ENCODE measurements at regions not wholly inside any gene's neighbourhood (a gene's known extent, or its start where the extent isn't known, plus 50 kb on each side); places are given as distances from the start of the nearest gene placed in this dataset.

DNA sequence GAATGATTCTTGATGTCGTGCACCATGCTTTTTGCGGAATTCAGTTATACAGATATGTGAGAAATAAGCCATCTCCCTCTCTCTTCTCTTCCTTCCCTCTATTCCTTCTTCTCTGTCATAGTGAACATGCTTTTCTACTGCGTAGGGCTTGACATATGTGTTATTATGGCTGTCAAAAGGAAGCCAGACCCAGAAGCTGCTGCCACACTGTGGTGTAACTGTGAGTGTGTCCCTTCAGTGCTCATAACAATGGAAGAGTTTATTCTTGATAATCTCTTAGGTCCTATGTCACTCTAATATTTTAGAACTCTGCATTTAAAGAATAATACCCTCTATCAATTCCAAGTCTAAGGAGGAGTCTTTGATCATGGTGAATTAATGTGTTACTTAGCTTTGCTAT is 208.9 kb upstream of the TMTC4 start:
- TF ChIP-seq, protein P1, sequence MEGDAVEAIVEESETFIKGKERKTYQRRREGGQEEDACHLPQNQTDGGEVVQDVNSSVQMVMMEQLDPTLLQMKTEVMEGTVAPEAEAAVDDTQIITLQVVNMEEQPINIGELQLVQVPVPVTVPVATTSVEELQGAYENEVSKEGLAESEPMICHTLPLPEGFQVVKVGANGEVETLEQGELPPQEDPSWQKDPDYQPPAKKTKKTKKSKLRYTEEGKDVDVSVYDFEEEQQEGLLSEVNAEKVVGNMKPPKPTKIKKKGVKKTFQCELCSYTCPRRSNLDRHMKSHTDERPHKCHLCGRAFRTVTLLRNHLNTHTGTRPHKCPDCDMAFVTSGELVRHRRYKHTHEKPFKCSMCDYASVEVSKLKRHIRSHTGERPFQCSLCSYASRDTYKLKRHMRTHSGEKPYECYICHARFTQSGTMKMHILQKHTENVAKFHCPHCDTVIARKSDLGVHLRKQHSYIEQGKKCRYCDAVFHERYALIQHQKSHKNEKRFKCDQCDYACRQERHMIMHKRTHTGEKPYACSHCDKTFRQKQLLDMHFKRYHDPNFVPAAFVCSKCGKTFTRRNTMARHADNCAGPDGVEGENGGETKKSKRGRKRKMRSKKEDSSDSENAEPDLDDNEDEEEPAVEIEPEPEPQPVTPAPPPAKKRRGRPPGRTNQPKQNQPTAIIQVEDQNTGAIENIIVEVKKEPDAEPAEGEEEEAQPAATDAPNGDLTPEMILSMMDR (conservative IDR thresholded peaks at IDR 0.05; ENCODE audit: low read depth in 2 of 2) = no peak
- TF ChIP-seq EZH2 (IDR thresholded peaks at IDR 0.05; ENCODE audit: low read depth, unreplicated experiment) (no peak), EZH2phosphoT487 (IDR thresholded peaks at IDR 0.05; ENCODE audit: unreplicated experiment) (no peak), POLR2AphosphoS5 (IDR thresholded peaks at IDR 0.05; ENCODE audit: low read depth) (no peak), CREB1 (CRISPR knock-in tag; IDR thresholded peaks at IDR 0.05; ENCODE audit: low read depth) (no peak), JUNB (IDR thresholded peaks at IDR 0.05; ENCODE audit: unreplicated experiment) (no peak), ZNF331 (CRISPR knock-in tag; IDR thresholded peaks at IDR 0.05; ENCODE audit: low read depth) (no peak), NANOG (IDR thresholded peaks at IDR 0.05; ENCODE audit: borderline replicate concordance) (no peak), STAT1 (IDR thresholded peaks at IDR 0.05; ENCODE audit: unreplicated experiment) (no peak)
- TF ChIP-seq, protein P2, sequence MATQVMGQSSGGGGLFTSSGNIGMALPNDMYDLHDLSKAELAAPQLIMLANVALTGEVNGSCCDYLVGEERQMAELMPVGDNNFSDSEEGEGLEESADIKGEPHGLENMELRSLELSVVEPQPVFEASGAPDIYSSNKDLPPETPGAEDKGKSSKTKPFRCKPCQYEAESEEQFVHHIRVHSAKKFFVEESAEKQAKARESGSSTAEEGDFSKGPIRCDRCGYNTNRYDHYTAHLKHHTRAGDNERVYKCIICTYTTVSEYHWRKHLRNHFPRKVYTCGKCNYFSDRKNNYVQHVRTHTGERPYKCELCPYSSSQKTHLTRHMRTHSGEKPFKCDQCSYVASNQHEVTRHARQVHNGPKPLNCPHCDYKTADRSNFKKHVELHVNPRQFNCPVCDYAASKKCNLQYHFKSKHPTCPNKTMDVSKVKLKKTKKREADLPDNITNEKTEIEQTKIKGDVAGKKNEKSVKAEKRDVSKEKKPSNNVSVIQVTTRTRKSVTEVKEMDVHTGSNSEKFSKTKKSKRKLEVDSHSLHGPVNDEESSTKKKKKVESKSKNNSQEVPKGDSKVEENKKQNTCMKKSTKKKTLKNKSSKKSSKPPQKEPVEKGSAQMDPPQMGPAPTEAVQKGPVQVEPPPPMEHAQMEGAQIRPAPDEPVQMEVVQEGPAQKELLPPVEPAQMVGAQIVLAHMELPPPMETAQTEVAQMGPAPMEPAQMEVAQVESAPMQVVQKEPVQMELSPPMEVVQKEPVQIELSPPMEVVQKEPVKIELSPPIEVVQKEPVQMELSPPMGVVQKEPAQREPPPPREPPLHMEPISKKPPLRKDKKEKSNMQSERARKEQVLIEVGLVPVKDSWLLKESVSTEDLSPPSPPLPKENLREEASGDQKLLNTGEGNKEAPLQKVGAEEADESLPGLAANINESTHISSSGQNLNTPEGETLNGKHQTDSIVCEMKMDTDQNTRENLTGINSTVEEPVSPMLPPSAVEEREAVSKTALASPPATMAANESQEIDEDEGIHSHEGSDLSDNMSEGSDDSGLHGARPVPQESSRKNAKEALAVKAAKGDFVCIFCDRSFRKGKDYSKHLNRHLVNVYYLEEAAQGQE (IDR thresholded peaks at IDR 0.05; ENCODE audit: unreplicated experiment) = no peak
- TF ChIP-seq, protein P3, sequence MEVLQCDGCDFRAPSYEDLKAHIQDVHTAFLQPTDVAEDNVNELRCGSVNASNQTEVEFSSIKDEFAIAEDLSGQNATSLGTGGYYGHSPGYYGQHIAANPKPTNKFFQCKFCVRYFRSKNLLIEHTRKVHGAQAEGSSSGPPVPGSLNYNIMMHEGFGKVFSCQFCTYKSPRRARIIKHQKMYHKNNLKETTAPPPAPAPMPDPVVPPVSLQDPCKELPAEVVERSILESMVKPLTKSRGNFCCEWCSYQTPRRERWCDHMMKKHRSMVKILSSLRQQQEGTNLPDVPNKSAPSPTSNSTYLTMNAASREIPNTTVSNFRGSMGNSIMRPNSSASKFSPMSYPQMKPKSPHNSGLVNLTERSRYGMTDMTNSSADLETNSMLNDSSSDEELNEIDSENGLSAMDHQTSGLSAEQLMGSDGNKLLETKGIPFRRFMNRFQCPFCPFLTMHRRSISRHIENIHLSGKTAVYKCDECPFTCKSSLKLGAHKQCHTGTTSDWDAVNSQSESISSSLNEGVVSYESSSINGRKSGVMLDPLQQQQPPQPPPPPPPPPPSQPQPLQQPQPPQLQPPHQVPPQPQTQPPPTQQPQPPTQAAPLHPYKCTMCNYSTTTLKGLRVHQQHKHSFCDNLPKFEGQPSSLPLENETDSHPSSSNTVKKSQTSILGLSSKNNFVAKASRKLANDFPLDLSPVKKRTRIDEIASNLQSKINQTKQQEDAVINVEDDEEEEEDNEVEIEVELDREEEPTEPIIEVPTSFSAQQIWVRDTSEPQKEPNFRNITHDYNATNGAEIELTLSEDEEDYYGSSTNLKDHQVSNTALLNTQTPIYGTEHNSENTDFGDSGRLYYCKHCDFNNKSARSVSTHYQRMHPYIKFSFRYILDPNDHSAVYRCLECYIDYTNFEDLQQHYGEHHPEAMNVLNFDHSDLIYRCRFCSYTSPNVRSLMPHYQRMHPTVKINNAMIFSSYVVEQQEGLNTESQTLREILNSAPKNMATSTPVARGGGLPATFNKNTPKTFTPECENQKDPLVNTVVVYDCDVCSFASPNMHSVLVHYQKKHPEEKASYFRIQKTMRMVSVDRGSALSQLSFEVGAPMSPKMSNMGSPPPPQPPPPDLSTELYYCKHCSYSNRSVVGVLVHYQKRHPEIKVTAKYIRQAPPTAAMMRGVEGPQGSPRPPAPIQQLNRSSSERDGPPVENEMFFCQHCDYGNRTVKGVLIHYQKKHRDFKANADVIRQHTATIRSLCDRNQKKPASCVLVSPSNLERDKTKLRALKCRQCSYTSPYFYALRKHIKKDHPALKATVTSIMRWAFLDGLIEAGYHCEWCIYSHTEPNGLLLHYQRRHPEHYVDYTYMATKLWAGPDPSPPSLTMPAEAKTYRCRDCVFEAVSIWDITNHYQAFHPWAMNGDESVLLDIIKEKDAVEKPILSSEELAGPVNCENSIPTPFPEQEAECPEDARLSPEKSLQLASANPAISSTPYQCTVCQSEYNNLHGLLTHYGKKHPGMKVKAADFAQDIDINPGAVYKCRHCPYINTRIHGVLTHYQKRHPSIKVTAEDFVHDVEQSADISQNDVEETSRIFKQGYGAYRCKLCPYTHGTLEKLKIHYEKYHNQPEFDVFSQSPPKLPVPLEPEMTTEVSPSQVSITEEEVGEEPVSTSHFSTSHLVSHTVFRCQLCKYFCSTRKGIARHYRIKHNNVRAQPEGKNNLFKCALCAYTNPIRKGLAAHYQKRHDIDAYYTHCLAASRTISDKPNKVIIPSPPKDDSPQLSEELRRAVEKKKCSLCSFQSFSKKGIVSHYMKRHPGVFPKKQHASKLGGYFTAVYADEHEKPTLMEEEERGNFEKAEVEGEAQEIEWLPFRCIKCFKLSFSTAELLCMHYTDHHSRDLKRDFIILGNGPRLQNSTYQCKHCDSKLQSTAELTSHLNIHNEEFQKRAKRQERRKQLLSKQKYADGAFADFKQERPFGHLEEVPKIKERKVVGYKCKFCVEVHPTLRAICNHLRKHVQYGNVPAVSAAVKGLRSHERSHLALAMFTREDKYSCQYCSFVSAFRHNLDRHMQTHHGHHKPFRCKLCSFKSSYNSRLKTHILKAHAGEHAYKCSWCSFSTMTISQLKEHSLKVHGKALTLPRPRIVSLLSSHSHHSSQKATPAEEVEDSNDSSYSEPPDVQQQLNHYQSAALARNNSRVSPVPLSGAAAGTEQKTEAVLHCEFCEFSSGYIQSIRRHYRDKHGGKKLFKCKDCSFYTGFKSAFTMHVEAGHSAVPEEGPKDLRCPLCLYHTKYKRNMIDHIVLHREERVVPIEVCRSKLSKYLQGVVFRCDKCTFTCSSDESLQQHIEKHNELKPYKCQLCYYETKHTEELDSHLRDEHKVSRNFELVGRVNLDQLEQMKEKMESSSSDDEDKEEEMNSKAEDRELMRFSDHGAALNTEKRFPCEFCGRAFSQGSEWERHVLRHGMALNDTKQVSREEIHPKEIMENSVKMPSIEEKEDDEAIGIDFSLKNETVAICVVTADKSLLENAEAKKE (CRISPR knock-in tag; IDR thresholded peaks at IDR 0.05) = no peak
- TF ChIP-seq, protein P4, sequence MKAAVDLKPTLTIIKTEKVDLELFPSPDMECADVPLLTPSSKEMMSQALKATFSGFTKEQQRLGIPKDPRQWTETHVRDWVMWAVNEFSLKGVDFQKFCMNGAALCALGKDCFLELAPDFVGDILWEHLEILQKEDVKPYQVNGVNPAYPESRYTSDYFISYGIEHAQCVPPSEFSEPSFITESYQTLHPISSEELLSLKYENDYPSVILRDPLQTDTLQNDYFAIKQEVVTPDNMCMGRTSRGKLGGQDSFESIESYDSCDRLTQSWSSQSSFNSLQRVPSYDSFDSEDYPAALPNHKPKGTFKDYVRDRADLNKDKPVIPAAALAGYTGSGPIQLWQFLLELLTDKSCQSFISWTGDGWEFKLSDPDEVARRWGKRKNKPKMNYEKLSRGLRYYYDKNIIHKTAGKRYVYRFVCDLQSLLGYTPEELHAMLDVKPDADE (IDR thresholded peaks at IDR 0.05) = no peak

Data from GM23338 (cell line).